Lower leg skin (tissue), 4 donors: ENCODE measurements at regions not wholly inside any gene's neighbourhood (a gene's known extent, or its start where the extent isn't known, plus 50 kb on each side); places are given as distances from the start of the nearest gene placed in this dataset.
"Not testable (repeated sequence)": the region's sequence is repeated elsewhere in the genome, so short reads cannot be mapped to it uniquely, and the experiment has no call there.

Experiments used
- DNase-seq, 2 donors: peaks; one replicate each; pipeline ENCODE4 v3.0.0-alpha.2; 2019; ENCODE audit warnings: low spot score in 2 of 2
- H3K4me3 ChIP-seq: fragments of 200-600 bp; sonication (generic); 2 replicates; pipeline ENCODE4 v1.5.1; 2017; ENCODE audit warnings: mild to moderate bottlenecking, low read depth; ENCODE audit not compliant: poor library complexity, severe bottlenecking
- POLR2A ChIP-seq, 2 donors: fragments of 450-650 bp; IDR thresholded peaks; one replicate each; pipeline ENCODE4 v1.6.1; 2016 to 2017; ENCODE audit warnings: antibody characterized with exemption in 2 of 2, mild to moderate bottlenecking in 1 of 2, moderate library complexity in 1 of 2
- WGBS, 2 donors: methylation state at CpG; one replicate each; pipeline ENCODE4 v1.1.5; 2018; 5-methylcytosine and 5-hydroxymethylcytosine counted together
- intact Hi-C: fragments of 100-400 bp; cut with DNase I; formaldehyde crosslinking; loops from one replicate; pipeline ENCODE4 v1.15.0; 2023; ENCODE audit warnings: low total_unique reads
- TF ChIP-seq, protein P1 (sequence below), 3 donors: fragments of 450-650 bp; IDR thresholded peaks; one replicate each; pipeline ENCODE4 v1.5.1; 2016; ENCODE audit warnings: antibody characterized with exemption in 3 of 3, mild to moderate bottlenecking in 3 of 3, moderate library complexity in 2 of 3

DNA sequence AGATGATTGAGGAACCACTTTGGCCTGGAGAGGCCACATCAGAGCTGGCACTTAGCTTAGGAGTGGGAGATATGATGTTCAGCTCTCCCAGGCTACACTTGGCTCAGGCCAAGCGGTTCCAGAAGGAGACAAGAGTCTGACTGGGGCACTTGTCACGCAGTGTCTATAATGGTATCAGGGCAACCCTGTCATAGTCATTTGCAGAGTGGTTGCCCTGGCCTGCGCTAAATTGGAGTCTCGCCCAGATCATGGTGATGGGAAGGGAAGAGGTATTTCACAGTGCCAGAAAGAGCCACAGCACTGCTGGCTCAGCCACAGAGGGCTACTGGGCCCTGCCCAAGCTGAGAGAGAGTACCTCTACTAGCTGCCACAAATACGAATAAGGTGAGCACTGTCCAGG lies 186.9 kb upstream of the CRBN start:
- no peak for DNase-seq
- intact Hi-C loops = no loop called here
- WGBS, 2 donors = 81 to 83% methylated on average over 5 of the region's 5 CpGs
- no peak overlapping the region for H3K4me3 ChIP-seq
- no peak for TF ChIP-seq POLR2A (IDR thresholded peaks at IDR 0.05)
- TF ChIP-seq, protein P1, sequence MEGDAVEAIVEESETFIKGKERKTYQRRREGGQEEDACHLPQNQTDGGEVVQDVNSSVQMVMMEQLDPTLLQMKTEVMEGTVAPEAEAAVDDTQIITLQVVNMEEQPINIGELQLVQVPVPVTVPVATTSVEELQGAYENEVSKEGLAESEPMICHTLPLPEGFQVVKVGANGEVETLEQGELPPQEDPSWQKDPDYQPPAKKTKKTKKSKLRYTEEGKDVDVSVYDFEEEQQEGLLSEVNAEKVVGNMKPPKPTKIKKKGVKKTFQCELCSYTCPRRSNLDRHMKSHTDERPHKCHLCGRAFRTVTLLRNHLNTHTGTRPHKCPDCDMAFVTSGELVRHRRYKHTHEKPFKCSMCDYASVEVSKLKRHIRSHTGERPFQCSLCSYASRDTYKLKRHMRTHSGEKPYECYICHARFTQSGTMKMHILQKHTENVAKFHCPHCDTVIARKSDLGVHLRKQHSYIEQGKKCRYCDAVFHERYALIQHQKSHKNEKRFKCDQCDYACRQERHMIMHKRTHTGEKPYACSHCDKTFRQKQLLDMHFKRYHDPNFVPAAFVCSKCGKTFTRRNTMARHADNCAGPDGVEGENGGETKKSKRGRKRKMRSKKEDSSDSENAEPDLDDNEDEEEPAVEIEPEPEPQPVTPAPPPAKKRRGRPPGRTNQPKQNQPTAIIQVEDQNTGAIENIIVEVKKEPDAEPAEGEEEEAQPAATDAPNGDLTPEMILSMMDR (IDR thresholded peaks at IDR 0.05) = no peak

- TF ChIP-seq POLR2A (IDR thresholded peaks at IDR 0.05) = no peak
- TF ChIP-seq, protein P1 (IDR thresholded peaks at IDR 0.05) = no peak
Measured at GRCh38 chr3:3365716-3366115, 186.2 kb upstream of the CRBN start.

GRCh38 chr3:3356846-3357245 lies 177.4 kb upstream of the CRBN start:
- no peak overlapping the region for H3K4me3 ChIP-seq
- no peak for TF ChIP-seq POLR2A (IDR thresholded peaks at IDR 0.05)
- TF ChIP-seq, protein P1 (IDR thresholded peaks at IDR 0.05) = no peak
- DNase-seq = no peak
- intact Hi-C loops = no loop called here

More at GRCh38 chr3:3365716-3366115, 186.2 kb upstream of the CRBN start:
- no peak for DNase-seq
- intact Hi-C loops = no loop called here
- WGBS, 2 donors = 75 to 77% methylated on average over 2 of the region's 2 CpGs
- H3K4me3 ChIP-seq = no peak overlapping the region

GRCh38 chr3:3355442-3355841 lies 176.0 kb upstream of the CRBN start:
- no peak overlapping the region for H3K4me3 ChIP-seq
- intact Hi-C loops = no loop called here
- 46 to 61% methylated on average over 1 of the region's 1 CpG for WGBS, 2 donors
- TF ChIP-seq POLR2A (IDR thresholded peaks at IDR 0.05) = no peak
- TF ChIP-seq, protein P1 (IDR thresholded peaks at IDR 0.05) = no peak
- DNase-seq = no peak

DNA sequence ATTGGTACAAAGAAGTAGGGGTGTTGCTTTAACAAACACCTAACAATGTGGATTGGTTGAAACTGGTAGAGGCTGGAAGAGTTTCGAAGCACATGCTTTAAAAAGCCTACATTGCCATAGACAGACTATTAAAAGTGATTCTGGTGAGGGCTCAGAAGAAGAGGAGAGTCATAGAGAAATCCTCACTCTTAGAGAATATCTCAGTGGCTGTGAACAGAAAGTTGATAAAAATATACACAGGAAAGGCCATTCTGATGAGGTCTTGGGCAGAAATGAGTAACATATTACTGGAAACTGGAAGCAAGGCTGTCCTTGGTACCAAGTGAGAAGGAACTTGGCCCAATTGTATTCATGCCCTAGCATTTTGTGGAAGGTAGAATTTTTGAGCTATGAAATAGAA lies 173.7 kb upstream of the CRBN start:
- H3K4me3 ChIP-seq = no peak overlapping the region
- TF ChIP-seq, protein P1 (IDR thresholded peaks at IDR 0.05) = no peak
- no peak for TF ChIP-seq POLR2A (IDR thresholded peaks at IDR 0.05)
- intact Hi-C loops = no loop called here
- DNase-seq = no peak
- 84 to 88% methylated on average over 1 of the region's 1 CpG for WGBS, 2 donors

GRCh38 chr3:3351226-3351625 lies 171.7 kb upstream of the CRBN start:
- 60 to 68% methylated on average over 3 of the region's 3 CpGs for WGBS, 2 donors
- no peak overlapping the region for H3K4me3 ChIP-seq
- intact Hi-C loops = no loop called here
- TF ChIP-seq, protein P1 (IDR thresholded peaks at IDR 0.05) = no peak
- no peak for TF ChIP-seq POLR2A (IDR thresholded peaks at IDR 0.05)
- DNase-seq = no peak

DNA sequence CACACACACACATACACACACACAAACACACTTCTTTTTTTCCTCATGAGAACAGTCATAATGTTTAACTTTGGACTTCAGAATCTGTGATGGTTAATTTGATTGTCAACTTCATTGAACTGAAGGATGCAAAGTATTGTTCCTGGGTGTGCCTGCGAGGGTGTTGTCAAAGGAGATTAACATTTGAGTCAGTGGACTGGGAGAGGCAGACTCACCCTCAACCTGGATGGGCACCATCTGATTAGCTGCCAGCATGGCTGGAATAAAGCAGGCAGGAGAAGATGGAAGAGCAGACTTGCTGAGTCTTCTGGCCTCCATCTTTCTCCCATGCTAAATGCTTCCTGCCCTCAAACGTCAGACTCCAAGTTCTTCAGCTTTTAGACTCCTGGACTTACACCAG lies 167.6 kb upstream of the CRBN start:
- WGBS, 2 donors = 54 to 63% methylated on average over 2 of the region's 2 CpGs
- intact Hi-C loops, H3K4me3 ChIP-seq, DNase-seq: not testable (repeated sequence)
